GM18858 (cell line): ENCODE measurements at regions not wholly inside any gene's neighbourhood (a gene's known extent, or its start where the extent isn't known, plus 50 kb on each side); places are given as distances from the start of the nearest gene placed in this dataset.

Experiments used
- ATAC-seq: cut with Tn5 transposase; IDR thresholded peaks from one replicate; pipeline ENCODE4 v1.9.1; 2021; ENCODE audit not compliant: unreplicated experiment

GRCh38 chr18:44518666-44519065 lies 162.0 kb upstream of the SETBP1 start:
- ATAC-seq = no peak

GRCh38 chr18:44520981-44521667 lies 159.6 kb upstream of the SETBP1 start:
- ATAC-seq = no peak

GRCh38 chr18:44521668-44522022 lies 159.0 kb upstream of the SETBP1 start:
- no peak for ATAC-seq

GRCh38 chr18:44526705-44527415 lies 153.8 kb upstream of the SETBP1 start:
- no peak for ATAC-seq

GRCh38 chr18:44533071-44533470 lies 147.6 kb upstream of the SETBP1 start:
- no peak for ATAC-seq

- no peak for ATAC-seq
Measured at GRCh38 chr18:44536046-44536445, 144.6 kb upstream of the SETBP1 start.

GRCh38 chr18:44536619-44537018 lies 144.1 kb upstream of the SETBP1 start:
- ATAC-seq = no peak

- ATAC-seq = no peak
Measured at GRCh38 chr18:44537526-44537925, 143.2 kb upstream of the SETBP1 start.

GRCh38 chr18:44539926-44540325 lies 140.8 kb upstream of the SETBP1 start:
- ATAC-seq = no peak

GRCh38 chr18:44541159-44541558 lies 139.5 kb upstream of the SETBP1 start:
- no peak for ATAC-seq

- ATAC-seq = no peak
Measured at GRCh38 chr18:44541781-44542180, 138.9 kb upstream of the SETBP1 start.

GRCh38 chr18:44543387-44543786 lies 137.3 kb upstream of the SETBP1 start:
- ATAC-seq = no peak

GRCh38 chr18:44545359-44545985 lies 135.2 kb upstream of the SETBP1 start:
- ATAC-seq = no peak

- ATAC-seq = no peak
Measured at GRCh38 chr18:44546954-44547353, 133.7 kb upstream of the SETBP1 start.

GRCh38 chr18:44548291-44549221 lies 132.1 kb upstream of the SETBP1 start:
- no peak for ATAC-seq

GRCh38 chr18:44552706-44553105 lies 128.0 kb upstream of the SETBP1 start:
- ATAC-seq = no peak

- peak; percentile 58 for ATAC-seq
Measured at GRCh38 chr18:44556296-44556695, 124.4 kb upstream of the SETBP1 start.

- ATAC-seq = no peak
Measured at GRCh38 chr18:44557616-44558151, 123.0 kb upstream of the SETBP1 start.

- no peak for ATAC-seq
Measured at GRCh38 chr18:44558767-44559166, 121.9 kb upstream of the SETBP1 start.

- no peak for ATAC-seq
Measured at GRCh38 chr18:44562986-44563385, 117.7 kb upstream of the SETBP1 start.

- ATAC-seq = no peak
Measured at GRCh38 chr18:44564922-44565321, 115.8 kb upstream of the SETBP1 start.
